ENCODE measurements at regions not wholly inside any gene's neighbourhood (a gene's known extent, or its start where the extent isn't known, plus 50 kb on each side); places are given as distances from the start of the nearest gene placed in this dataset.
A peak's percentile ranks its signal among the peaks of the same experiment; 100 is the strongest.
"Not testable (repeated sequence)": the region's sequence is repeated elsewhere in the genome, so short reads cannot be mapped to it uniquely, and the experiment has no call there.

DNA sequence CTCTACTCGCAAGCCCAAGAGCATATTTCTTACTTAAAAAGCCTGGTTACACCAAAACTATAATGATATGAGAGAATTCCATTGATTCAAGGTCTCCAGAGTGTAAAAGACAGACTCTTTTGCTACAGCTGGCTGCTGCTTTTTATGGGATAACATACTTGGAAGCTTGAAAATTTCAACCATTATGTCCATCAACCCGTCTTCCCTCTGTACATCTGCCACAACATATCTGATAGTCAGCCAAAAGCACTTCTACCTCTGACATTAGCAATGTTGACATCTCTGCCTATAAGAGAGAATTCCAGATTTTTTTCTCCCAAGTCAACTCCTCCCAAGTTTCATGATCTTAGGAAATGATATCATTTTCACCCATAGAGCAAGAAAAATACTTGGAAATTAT, 54.4 kb upstream of the IQCM start:
- no peak for DNase-seq

- DNase-seq, result no peak
Observed at GRCh38 chr4:149881744-149882143, 66.1 kb upstream of the IQCM start.

- no peak for DNase-seq
Observed at GRCh38 chr4:149882251-149882650, 66.6 kb upstream of the IQCM start.

DNA sequence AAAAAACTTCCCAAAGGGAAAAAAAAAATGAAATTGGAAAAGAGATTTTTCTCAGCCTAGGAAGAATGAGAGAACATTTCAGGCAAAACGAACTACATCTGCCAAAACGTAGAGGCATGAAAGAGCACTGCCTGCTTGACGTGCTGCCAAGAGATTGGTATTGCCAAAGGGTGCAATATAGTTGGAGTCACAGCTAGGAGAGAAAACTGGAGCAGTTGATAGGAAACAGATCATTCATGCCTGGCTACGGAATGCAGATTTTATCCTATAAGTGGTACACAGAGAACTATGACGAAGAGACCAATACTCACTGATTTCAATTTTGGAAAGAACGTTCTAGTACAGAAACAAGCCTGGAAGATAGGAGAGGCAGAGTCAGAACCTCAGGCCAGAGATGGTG, 68.4 kb upstream of the IQCM start:
- no peak for DNase-seq

DNA sequence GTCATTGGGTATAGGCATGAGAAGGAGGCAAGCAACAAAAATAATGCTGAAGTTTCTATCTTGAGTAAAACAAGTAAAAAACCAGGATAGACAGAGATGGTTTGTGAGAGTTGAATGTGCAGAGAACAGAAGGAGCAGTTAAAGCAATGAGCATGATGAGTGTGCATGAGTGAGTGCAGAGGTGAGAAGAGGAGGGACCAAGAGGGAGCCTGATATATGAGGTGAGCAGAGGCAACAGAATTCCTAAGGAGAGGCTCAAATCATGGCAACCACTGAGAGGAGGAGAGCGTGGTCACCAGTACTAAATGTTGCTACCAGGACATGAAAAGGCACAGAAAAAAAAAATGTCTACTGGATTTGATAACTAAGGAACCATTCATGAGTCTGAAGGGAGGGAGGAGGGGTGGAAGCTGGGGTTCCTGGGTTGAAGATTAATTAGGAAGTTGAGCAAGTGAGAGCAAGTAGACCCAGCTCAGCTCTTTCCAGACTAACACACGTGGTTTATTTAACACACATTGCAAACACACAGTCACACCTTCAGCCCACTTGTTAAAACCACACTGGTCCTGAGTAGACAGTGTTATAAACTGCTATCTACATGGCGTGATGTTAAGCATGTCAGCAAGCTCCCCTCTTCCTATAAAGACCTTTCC, 69.0 kb upstream of the IQCM start:
- no peak for DNase-seq

DNA sequence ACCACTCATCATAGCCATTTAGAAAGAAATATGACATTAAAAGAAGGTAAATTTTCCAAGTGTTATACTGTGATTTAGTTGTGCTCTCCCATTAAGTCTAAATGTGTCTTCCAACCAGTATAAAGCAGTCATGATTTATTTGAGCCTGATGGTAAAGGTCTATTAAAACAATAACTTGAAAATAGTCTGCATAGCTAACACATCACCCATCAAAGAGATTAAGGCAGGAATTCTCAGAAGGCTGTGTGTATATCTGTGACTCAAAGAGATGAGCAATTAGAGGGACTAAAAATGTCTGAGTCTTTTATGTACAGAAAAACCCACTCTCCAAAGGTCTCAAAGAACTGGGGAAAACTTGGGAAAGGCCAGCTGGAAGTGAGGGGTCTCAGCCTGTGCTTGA, 70.3 kb upstream of the IQCM start:
- no peak for DNase-seq

DNA sequence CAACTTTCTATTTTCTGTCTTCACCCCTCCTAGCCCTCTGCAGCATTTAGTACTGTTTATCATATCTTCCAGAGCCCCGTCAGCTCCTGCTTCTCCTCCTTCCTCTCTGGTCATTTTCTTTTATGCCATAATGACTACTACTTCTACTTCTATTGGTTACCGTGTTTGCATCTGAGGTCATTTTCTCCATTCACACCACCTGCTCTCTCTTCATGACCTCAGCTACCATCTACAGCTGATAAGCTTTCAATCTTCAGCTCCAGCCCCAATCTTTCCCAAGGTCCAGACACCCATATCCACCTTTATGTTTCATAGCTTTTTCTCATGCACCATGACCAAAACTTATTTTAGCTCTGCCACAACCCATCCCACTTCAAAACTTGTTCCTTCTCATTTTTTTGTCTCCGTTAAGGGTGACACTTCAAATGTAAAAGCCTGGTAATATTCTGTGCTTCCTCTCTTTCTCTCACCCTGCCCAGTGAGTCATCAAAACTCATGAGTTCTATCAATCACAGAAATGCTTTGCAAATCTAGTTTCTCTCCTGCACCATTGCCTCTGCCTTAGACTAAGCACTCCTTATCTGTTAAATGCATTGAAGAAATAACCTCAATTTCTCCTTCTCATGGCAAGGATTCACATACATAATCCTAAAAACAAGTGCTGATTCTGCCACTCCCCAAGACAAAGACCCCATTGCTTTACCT, 71.3 kb upstream of the IQCM start:
- DNase-seq, result peak in 1 of 3 donors; percentile 3

GRCh38 chr4:149889991-149890390, 74.3 kb upstream of the IQCM start:
- DNase-seq, result no peak

- no peak for DNase-seq
Observed at GRCh38 chr4:149890531-149890930, 74.9 kb upstream of the IQCM start.

- DNase-seq, result no peak
Observed at GRCh38 chr4:149891426-149891825, 75.8 kb upstream of the IQCM start.

- DNase-seq, result no peak
Observed at GRCh38 chr4:149896432-149896831, 80.8 kb upstream of the IQCM start.

- no peak for DNase-seq
Observed at GRCh38 chr4:149897783-149898182, 82.1 kb upstream of the IQCM start.

GRCh38 chr4:149901128-149901527, 85.5 kb upstream of the IQCM start:
- DNase-seq, result no peak

DNA sequence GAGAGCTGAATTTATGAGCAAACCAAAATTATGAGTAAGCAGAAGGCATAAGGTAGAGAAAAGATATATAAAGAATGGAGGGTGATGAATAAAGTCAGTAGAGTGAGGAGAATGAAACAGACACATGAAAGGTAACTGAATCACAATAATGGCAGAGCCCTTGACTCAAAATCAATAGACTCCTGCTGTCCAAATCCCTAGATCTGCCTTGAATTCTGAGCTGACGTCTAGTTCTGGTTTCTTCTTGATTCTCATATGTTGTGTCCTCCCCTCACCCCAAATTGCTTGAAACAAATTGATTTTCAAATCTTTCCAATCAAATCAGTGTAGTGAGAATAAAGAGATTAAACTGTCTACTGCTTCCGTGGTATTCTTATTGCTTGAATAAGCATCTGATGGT, 86.6 kb upstream of the IQCM start:
- no peak for DNase-seq

DNA sequence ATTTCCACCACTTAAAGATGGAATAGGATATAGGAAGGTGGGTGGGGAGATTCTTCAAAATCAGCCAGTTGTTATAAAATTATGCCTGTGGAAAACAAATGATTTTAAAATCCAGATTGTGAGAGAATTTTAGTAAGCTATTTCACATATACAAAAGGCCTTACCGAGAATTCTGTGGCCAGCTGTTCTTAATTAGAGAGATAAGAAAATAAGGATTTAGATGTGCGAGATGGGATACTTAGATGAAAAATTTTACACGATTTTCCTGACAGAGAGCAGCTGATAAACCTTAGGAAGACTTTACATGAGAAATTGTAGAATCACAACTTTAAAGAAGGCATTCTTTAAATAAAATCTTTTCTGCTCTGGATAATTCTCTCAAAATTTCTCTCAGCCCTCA, 94.5 kb upstream of the IQCM start:
- no peak for DNase-seq

DNA sequence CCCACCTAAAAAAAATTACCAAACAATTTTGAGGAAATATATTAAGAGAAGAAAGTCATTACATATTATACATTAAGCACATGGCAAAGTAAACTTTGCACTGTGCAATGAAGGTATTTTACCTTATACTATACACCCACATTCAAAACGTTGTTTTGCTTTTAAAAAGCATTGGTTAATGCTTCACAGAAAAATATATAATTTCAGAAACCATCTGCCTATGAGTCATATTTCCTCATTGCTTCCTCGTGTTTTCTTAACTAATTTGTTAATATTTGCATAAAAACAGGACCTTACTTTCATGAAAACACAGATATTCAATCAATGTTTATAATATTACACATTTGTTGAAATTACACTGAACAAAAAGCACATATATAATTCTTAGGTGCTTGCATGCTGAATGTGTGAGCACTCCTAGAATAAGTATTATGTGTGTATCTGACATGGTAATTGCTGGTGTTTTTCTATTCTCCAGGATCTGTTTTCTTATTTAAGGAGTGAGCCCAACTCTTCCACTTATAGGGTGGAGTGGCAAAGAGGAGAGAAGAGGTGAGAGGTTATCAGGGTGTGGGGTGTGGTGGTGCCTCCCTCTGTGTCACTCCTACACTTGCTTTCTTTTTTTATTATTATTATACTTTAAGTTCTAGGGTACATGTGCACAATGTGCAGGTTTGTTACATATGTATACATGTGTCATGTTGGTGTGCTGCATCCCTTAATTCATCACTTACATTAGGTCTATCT, 95.1 kb upstream of the IQCM start:
- DNase-seq, result peak in 1 of 3 donors; percentile 22

DNA sequence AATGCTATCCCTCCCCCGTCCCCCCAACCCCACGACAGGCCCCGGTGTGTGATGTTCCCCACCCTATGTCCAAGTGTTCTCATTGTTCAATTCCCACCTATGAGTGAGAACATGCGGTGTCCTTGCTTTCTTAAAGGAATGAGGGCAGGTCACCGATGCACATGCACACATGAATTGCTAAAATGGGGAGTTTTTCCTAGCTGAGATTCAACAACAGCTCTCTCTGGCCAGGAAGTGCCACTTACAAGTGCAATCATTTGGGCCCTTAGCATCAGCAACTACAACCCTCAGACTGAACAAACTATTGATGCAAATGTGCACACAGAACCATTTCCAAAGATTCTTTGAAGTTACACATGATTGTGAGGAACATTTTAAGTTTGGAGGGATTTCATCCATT, 95.7 kb upstream of the IQCM start:
- no peak for DNase-seq

- no peak for DNase-seq
Observed at GRCh38 chr4:149912000-149912399, 96.4 kb upstream of the IQCM start.

GRCh38 chr4:149914119-149915115, 98.8 kb upstream of the IQCM start:
- DNase-seq, result peak; percentile 54 to 71 (median 55)

DNA sequence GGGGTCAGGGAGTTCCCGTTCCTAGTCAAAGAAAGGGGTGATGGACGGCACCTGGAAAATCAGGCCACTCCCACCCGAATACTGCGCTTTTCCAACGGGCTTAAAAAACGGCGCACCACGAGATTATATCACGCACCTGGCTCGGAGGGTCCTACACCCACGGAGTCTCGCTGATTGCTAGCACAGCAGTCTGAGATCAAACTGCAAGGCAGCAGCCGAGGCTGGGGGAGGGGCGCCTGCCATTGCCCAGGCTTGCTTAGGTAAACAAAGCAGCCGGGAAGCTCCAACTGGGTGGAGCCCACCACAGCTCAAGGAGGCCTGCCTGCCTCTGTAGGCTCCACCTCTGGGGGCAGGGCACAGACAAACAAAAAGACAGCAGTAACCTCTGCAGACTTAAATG, 100.1 kb upstream of the IQCM start:
- DNase-seq, result not testable (repeated sequence)

GRCh38 chr4:149923736-149924135, 108.1 kb upstream of the IQCM start:
- no peak for DNase-seq

DNA sequence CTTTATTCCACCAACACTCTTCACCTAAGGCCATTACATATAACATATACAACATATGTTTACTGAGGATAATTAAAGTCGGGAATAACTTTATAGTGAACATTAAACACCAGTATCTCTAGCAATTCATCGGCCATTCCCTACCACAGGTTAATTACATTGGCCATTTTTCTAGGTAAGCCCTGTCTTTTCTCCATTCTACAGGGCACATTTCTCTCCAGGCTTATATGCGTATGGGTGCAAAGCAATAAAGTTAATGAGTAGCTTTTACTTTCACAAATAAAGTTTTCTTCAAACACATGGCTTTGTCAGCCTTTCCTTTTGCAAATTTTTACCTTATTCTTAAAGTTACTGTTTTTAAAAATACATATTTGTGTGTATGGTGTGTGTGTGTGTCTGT, 111.9 kb upstream of the IQCM start:
- no peak for DNase-seq

DNA sequence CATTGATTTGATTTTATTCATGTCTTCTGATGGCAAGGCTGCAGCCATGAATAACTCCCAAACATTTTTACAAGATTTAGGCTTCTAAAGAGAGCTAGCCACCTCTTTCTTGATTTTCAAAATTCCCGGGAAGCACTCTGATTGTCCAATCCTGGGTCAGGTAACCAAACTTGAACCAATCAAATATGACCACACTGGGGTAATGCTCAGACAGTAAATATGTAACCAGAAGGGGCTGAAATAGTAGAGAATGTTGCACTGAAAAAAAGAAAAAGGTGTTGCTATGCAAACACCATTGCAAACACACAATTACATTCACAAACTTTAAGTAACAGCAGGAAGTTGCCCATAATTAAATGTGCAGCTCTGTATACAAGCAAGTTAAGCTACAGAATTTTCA, 112.9 kb upstream of the IQCM start:
- DNase-seq, result no peak

Data from suppressor macrophage treated with lipopolysaccharide for 1 hour (primary cell).